K562 (cell line): ENCODE measurements at regions not wholly inside any gene's neighbourhood (a gene's known extent, or its start where the extent isn't known, plus 50 kb on each side); places are given as distances from the start of the nearest gene placed in this dataset.

ENCODE experiments used
- DPF2 ChIP-seq: fragments of 450-650 bp; IDR thresholded peaks from 2 replicates; pipeline ENCODE4 v1.6.1; 2016
- POU5F1 ChIP-seq: fragments of 150-350 bp; IDR thresholded peaks from 2 replicates; pipeline ENCODE4 v1.6.1; 2014; ENCODE audit warnings: borderline replicate concordance, low read length, low read depth, mild to moderate bottlenecking; ENCODE audit not compliant: partially characterized antibody
- SP1 ChIP-seq: sonication (generic); formaldehyde crosslinking; IDR thresholded peaks from 2 replicates; pipeline ENCODE4 v1.8.1; 2022; ENCODE audit warnings: mild to moderate bottlenecking, missing genetic modification reagents
- TF ChIP-seq, protein P1 (sequence below), 2 experiments: fragments of 450-650 bp; formaldehyde crosslinking in 1 of 2; IDR thresholded peaks; 2 replicates each; pipeline versions ENCODE4 v1.4.0 to v1.6.1; 2014 to 2020; ENCODE audit warnings: mild to moderate bottlenecking in 2 of 2, borderline replicate concordance in 1 of 2, low read depth in 1 of 2
- TF ChIP-seq, protein P2 (sequence below), 2 experiments: fragments of 450-650 bp; IDR thresholded peaks; 2 replicates each; pipeline ENCODE4 v1.6.1; 2016
- TF ChIP-seq, protein P3 (sequence below): sonication (generic); formaldehyde crosslinking; IDR thresholded peaks from 2 replicates; pipeline ENCODE4 v1.9.0; 2022; ENCODE audit warnings: mild to moderate bottlenecking, missing genetic modification reagents

DNA sequence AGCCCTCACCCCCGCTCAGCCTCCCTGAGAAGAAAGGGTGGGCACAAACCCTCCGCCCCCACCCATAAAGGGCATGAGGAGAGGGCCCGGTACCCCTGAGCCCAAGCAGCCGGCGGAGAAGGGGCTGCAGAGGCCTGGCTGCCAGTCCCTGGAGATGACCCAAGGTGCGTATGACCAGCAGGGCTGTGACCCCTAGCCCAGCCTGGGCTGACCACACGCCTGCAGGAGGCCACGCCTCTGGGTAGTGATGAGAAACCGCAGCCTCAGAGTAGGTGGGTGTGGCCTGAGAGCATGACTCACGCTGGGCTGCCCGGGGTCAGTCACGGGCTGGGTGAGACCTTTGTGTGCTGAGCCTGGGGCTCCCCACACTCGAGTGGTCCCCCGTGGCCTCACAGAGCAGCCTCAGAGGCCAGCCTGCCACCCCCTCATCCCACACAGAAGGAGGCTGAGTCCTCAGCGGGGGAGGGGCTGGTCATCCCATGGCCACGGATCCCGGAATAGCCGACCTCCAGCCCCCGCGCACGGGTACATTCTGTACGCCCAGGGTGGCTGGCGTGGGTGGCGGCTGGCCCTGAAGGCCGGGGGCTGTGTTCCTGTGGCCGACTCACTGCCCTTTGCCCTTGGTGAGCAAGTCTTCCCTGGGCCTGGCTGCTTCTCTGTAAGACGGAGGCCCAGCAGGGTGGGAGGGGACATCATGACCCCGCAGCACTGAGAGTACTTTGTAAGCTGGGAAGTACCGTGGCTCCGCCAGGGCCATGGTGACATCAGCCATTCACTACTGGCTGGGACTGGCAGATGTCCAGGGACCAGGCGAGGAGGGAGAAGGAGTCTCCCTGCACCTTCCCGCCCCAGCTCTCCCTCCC lies 110.8 kb upstream of the OTOS start (continued):
- TF ChIP-seq, protein P1, sequence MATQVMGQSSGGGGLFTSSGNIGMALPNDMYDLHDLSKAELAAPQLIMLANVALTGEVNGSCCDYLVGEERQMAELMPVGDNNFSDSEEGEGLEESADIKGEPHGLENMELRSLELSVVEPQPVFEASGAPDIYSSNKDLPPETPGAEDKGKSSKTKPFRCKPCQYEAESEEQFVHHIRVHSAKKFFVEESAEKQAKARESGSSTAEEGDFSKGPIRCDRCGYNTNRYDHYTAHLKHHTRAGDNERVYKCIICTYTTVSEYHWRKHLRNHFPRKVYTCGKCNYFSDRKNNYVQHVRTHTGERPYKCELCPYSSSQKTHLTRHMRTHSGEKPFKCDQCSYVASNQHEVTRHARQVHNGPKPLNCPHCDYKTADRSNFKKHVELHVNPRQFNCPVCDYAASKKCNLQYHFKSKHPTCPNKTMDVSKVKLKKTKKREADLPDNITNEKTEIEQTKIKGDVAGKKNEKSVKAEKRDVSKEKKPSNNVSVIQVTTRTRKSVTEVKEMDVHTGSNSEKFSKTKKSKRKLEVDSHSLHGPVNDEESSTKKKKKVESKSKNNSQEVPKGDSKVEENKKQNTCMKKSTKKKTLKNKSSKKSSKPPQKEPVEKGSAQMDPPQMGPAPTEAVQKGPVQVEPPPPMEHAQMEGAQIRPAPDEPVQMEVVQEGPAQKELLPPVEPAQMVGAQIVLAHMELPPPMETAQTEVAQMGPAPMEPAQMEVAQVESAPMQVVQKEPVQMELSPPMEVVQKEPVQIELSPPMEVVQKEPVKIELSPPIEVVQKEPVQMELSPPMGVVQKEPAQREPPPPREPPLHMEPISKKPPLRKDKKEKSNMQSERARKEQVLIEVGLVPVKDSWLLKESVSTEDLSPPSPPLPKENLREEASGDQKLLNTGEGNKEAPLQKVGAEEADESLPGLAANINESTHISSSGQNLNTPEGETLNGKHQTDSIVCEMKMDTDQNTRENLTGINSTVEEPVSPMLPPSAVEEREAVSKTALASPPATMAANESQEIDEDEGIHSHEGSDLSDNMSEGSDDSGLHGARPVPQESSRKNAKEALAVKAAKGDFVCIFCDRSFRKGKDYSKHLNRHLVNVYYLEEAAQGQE (IDR thresholded peaks at IDR 0.05; ENCODE audit: borderline replicate concordance) = 0 out of 2 replicates have a peak, but pooled peaks have one; percentile 2
- TF ChIP-seq, protein P1 (CRISPR knock-in tag; IDR thresholded peaks at IDR 0.05; ENCODE audit: low read depth) = no peak
- TF ChIP-seq POU5F1 (no peak), DPF2 (peak; percentile 85), SP1 (CRISPR knock-in tag) (peak; percentile 69)
- TF ChIP-seq, protein P2, sequence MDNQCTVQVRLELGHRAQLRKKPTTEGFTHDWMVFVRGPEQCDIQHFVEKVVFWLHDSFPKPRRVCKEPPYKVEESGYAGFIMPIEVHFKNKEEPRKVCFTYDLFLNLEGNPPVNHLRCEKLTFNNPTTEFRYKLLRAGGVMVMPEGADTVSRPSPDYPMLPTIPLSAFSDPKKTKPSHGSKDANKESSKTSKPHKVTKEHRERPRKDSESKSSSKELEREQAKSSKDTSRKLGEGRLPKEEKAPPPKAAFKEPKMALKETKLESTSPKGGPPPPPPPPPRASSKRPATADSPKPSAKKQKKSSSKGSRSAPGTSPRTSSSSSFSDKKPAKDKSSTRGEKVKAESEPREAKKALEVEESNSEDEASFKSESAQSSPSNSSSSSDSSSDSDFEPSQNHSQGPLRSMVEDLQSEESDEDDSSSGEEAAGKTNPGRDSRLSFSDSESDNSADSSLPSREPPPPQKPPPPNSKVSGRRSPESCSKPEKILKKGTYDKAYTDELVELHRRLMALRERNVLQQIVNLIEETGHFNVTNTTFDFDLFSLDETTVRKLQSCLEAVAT (IDR thresholded peaks at IDR 0.05) = peak in 1 of 2 experiments; percentile 86; a peak in 2 of 4 replicates
- TF ChIP-seq, protein P3, sequence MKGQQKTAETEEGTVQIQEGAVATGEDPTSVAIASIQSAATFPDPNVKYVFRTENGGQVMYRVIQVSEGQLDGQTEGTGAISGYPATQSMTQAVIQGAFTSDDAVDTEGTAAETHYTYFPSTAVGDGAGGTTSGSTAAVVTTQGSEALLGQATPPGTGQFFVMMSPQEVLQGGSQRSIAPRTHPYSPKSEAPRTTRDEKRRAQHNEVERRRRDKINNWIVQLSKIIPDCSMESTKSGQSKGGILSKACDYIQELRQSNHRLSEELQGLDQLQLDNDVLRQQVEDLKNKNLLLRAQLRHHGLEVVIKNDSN (CRISPR knock-in tag) = peak; percentile 64; the same call in 1 of the 2 replicates
